K562 (cell line): ENCODE measurements at regions not wholly inside any gene's neighbourhood (a gene's known extent, or its start where the extent isn't known, plus 50 kb on each side); places are given as distances from the start of the nearest gene placed in this dataset.

Source experiments
- CCAR2 ChIP-seq: fragments of 200-400 bp; formaldehyde crosslinking; IDR thresholded peaks from 2 replicates; pipeline ENCODE4 v1.6.1; 2017; ENCODE audit warnings: mild to moderate bottlenecking, low read depth, low read length
- CTCF ChIP-seq, 3 experiments: IDR thresholded peaks in 2 of 3; conservative IDR thresholded peaks in 1 of 3; 2 replicates each; pipeline ENCODE4 v1.5.1; 2011 to 2012; ENCODE audit warnings: low read length in 3 of 3, mild to moderate bottlenecking in 3 of 3, control low read depth in 2 of 3, improper control_type of control experiment in 1 of 3, inconsistent platforms in 1 of 3, low read depth in 1 of 3, mixed read lengths in 1 of 3, moderate library complexity in 1 of 3; ENCODE audit not compliant: insufficient read depth in 2 of 3
- ESRRA ChIP-seq: fragments of 450-650 bp; IDR thresholded peaks from 2 replicates; pipeline ENCODE4 v1.6.1; 2014; ENCODE audit warnings: low read depth, mild to moderate bottlenecking, moderate library complexity, borderline replicate concordance
- FOXJ2 ChIP-seq: fragments of 200-800 bp; sonication (Bioruptor generic); IDR thresholded peaks from 2 replicates; pipeline ENCODE4 v1.6.1; 2016; ENCODE audit warnings: missing genetic modification characterization, missing compliant biosample characterization
- MAZ ChIP-seq, 2 experiments: fragments of 450-650 bp in 1 of 2; sonication (generic) in 1 of 2; formaldehyde crosslinking; IDR thresholded peaks in 1 of 2; conservative IDR thresholded peaks in 1 of 2; 2 replicates each; pipeline versions ENCODE4 v1.4.0 to v1.5.0; 2020; ENCODE audit warnings: mild to moderate bottlenecking in 1 of 2, missing genetic modification reagents in 1 of 2
- RBM15 ChIP-seq: fragments of 200-400 bp; formaldehyde crosslinking; IDR thresholded peaks from 2 replicates; pipeline ENCODE4 v1.6.1; 2018; ENCODE audit warnings: mild to moderate bottlenecking, low read length, moderate library complexity; ENCODE audit not compliant: insufficient read depth
- ZBTB8A ChIP-seq: fragments of 450-650 bp; IDR thresholded peaks from 2 replicates; pipeline ENCODE4 v1.6.1; 2018; ENCODE audit warnings: mild to moderate bottlenecking, moderate library complexity; ENCODE audit not compliant: partially characterized antibody
- ZNF395 ChIP-seq: fragments of 200-800 bp; sonication (Bioruptor generic); IDR thresholded peaks from 2 replicates; pipeline ENCODE4 v1.6.1; 2017; ENCODE audit warnings: missing genetic modification characterization, missing compliant biosample characterization

GRCh38 chr10:10647331-10647730 lies 370.3 kb upstream of the CELF2 start:
- TF ChIP-seq ESRRA (no peak), RBM15 (no peak), ZNF395 (CRISPR knock-in tag) (no peak), FOXJ2 (tag) (no peak), CTCF (IDR thresholded peaks at IDR 0.05 in 2 of 3, conservative IDR thresholded peaks at IDR 0.05 in 1 of 3; ENCODE audit: insufficient read depth in 2 of 3, low read depth in 1 of 3, low read length in 3 of 3) (no peak), CCAR2 (no peak), MAZ (CRISPR knock-in tag; conservative IDR thresholded peaks at IDR 0.05 in 1 of 2, IDR thresholded peaks at IDR 0.05 in 1 of 2) (no peak), ZBTB8A (no peak)
